GM12872 (cell line): ENCODE measurements at regions not wholly inside any gene's neighbourhood (a gene's known extent, or its start where the extent isn't known, plus 50 kb on each side); places are given as distances from the start of the nearest gene placed in this dataset.

Experiments
- TF ChIP-seq, protein P1 (sequence below): IDR thresholded peaks from 3 replicates; pipeline ENCODE4 v1.5.1; 2011; ENCODE audit warnings: low read depth, mild to moderate bottlenecking, low read length, moderate library complexity; ENCODE audit not compliant: insufficient read depth

GRCh38 chr7:4416396-4417056 lies 265.6 kb upstream of the FOXK1 start:
- TF ChIP-seq, protein P1, sequence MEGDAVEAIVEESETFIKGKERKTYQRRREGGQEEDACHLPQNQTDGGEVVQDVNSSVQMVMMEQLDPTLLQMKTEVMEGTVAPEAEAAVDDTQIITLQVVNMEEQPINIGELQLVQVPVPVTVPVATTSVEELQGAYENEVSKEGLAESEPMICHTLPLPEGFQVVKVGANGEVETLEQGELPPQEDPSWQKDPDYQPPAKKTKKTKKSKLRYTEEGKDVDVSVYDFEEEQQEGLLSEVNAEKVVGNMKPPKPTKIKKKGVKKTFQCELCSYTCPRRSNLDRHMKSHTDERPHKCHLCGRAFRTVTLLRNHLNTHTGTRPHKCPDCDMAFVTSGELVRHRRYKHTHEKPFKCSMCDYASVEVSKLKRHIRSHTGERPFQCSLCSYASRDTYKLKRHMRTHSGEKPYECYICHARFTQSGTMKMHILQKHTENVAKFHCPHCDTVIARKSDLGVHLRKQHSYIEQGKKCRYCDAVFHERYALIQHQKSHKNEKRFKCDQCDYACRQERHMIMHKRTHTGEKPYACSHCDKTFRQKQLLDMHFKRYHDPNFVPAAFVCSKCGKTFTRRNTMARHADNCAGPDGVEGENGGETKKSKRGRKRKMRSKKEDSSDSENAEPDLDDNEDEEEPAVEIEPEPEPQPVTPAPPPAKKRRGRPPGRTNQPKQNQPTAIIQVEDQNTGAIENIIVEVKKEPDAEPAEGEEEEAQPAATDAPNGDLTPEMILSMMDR: no peak

DNA sequence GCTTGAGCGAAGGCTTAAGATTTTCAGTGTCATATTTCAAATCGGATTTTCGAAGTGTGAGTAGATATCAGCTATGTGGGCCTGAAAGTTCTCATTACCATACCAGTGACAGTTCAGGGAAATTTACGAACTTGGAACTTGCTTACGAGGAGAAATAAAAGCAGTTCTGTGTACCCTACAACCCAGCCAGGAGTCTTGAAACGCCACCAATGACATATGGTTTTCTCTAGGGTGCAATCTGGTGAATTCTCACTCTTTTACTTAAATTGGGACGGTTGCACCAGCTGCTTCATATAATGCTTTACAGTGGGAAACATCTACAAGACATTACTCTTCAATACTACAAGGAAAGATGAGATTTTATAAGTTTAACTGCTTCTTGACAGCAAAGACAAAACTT lies 253.6 kb upstream of the FOXK1 start:
- TF ChIP-seq, protein P1: no peak

DNA sequence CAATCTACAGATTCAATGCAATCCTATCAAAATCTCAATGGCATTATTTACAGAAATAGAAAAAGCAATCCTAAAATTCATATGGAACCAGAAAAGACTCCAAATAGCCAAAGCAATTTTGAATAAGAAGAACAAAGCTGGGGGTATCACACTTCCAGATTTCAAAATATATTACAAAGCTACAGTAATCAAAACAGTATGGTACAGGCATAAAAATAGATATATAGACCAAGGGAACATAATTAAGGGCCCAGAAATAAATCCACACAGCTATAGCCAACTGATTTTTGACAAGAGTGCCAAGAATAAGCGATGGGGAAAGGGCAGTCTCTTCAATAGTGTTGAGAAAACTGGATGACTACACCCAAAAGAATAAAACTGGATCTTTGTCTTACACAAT lies 251.9 kb upstream of the FOXK1 start:
- TF ChIP-seq, protein P1: no peak

GRCh38 chr7:4434306-4434705 lies 247.8 kb upstream of the FOXK1 start:
- TF ChIP-seq, protein P1: no peak

DNA sequence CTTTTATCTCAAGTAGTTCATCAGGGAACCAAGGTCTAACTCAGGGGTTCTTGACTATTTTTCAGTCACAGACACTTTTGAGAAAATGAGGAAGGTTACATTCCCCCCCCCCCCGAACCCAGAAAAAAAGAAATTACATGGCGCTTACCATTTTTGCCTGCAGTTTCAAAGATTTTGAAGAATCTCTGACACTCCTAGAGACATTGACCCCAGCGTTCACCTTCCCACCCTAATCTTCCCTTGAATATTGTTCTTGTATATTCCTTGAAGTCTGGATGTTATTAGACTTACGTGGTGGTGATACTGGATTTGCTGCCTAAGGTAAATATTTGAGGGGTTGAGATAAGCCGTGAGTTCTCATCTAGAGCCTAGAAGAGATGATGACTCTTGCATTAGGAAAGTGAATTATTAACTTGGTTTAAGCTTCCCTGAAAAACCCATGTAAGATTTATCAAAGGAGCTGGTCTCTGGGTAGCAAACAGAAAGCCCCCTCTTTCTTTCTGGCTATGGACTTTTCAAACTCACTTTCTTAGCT lies 245.7 kb upstream of the FOXK1 start:
- TF ChIP-seq, protein P1: no peak

DNA sequence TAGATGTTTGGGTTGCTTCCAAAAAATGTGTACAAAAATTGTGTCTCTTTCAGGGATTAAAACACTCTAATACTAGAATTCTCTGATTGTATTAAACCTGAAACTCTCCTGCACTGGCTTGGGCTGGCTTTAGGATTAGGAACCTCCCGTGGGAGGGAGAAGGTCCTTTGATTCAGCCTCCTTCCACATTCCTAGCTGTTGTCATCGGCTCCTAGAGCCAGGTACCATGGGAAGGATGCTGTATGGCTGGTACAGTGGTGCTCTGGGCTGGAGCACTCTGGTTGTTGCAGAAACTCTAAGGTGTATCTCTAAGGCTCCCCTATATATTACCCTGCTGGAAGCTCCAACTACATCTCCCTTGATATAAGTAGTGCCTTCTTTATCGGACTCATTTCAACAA lies 245.2 kb upstream of the FOXK1 start:
- TF ChIP-seq, protein P1: no peak

GRCh38 chr7:4437916-4438315 lies 244.2 kb upstream of the FOXK1 start:
- TF ChIP-seq, protein P1: no peak
